Calu3 (cell line): ENCODE measurements at regions not wholly inside any gene's neighbourhood (a gene's known extent, or its start where the extent isn't known, plus 50 kb on each side); places are given as distances from the start of the nearest gene placed in this dataset.

Experiments
- BruUV-seq: library from RNA; stranded (reverse); fragments of 400-500 nt; replicated peaks from 2 replicates; lab custom pipeline; 2021; lab: Mats Ljungman, UMichigan
- CTCF ChIA-PET: fragments of 300-600 bp; sonication (Branson Sonifier 250); formaldehyde crosslinking; loops from one replicate; lab custom pipeline; 2022; ENCODE audit warnings: antibody characterized with exemption; lab: Charles Lee
- DNase-seq: peaks from one replicate; pipeline ENCODE4 v3.0.0; 2022
- H3K27ac Mint-ChIP-seq: one replicate; pipeline ENCODE4 v1.8.0; 2022; ENCODE audit warnings: mixed read lengths; ENCODE audit not compliant: unreplicated experiment
- H3K27me3 Mint-ChIP-seq: one replicate; pipeline ENCODE4 v1.8.0; 2022; ENCODE audit warnings: mixed read lengths; ENCODE audit not compliant: unreplicated experiment
- H3K36me3 Mint-ChIP-seq: one replicate; pipeline ENCODE4 v1.8.0; 2022; ENCODE audit warnings: mild to moderate bottlenecking, moderate library complexity, mixed read lengths; ENCODE audit not compliant: insufficient read depth, unreplicated experiment
- H3K4me1 Mint-ChIP-seq: one replicate; pipeline ENCODE4 v1.8.0; 2022; ENCODE audit warnings: mild to moderate bottlenecking, low read depth, mixed read lengths; ENCODE audit not compliant: unreplicated experiment
- H3K4me3 Mint-ChIP-seq: one replicate; pipeline ENCODE4 v1.8.0; 2022; ENCODE audit warnings: mild to moderate bottlenecking, low read depth, moderate library complexity, mixed read lengths; ENCODE audit not compliant: unreplicated experiment
- H3K9me3 Mint-ChIP-seq: one replicate; pipeline ENCODE4 v1.8.0; 2022; ENCODE audit warnings: low read depth, mixed read lengths; ENCODE audit not compliant: unreplicated experiment
- CTCF ChIP-seq: fragments of 200-600 bp; IDR thresholded peaks from one replicate; pipeline ENCODE4 v1.8.0; 2022; ENCODE audit warnings: antibody characterized with exemption; ENCODE audit not compliant: unreplicated experiment
- intact Hi-C: fragments of 100-400 bp; cut with micrococcal nuclease; formaldehyde crosslinking; loops from one replicate; pipeline ENCODE4 v1.10.0; 2022; ENCODE audit not compliant: unreplicated experiment

- H3K27ac Mint-ChIP-seq = no peak overlapping the region
- CTCF ChIA-PET = no interaction called here
- no peaks in the 10 kb centered on the region for H3K27me3 Mint-ChIP-seq
- no peaks in the 10 kb centered on the region for H3K36me3 Mint-ChIP-seq
- no peak for TF ChIP-seq CTCF
- intact Hi-C loops = no loop called here
- BruUV-seq = no TSS peak
- DNase-seq = no peak
- no peaks in the 10 kb centered on the region for H3K9me3 Mint-ChIP-seq
- no peaks in the 10 kb centered on the region for H3K4me1 Mint-ChIP-seq
- no peak overlapping the region for H3K4me3 Mint-ChIP-seq
Observed at GRCh38 chr20:12599494-12599893, 409.3 kb upstream of the SPTLC3 start.

- DNase-seq = no peak
- H3K9me3 Mint-ChIP-seq = no peaks in the 10 kb centered on the region
- H3K36me3 Mint-ChIP-seq = no peaks in the 10 kb centered on the region
- H3K4me1 Mint-ChIP-seq = peaks cover 7% of the 10 kb centered on the region
- TF ChIP-seq CTCF = no peak
- no peak overlapping the region for H3K4me3 Mint-ChIP-seq
- intact Hi-C loops = no loop called here
- no peak overlapping the region for H3K27ac Mint-ChIP-seq
- BruUV-seq = no TSS peak
- no peaks in the 10 kb centered on the region for H3K27me3 Mint-ChIP-seq
- CTCF ChIA-PET = no interaction called here
Observed at GRCh38 chr20:12605751-12606150, 403.0 kb upstream of the SPTLC3 start.

GRCh38 chr20:12610871-12611270 is 397.9 kb upstream of the SPTLC3 start:
- TF ChIP-seq CTCF = no peak
- Mint-ChIP-seq H3K9me3 (peaks cover 2% of the 10 kb centered on the region), H3K27me3 (no peaks in the 10 kb centered on the region), H3K4me1 (peaks cover 2% of the 10 kb centered on the region), H3K4me3 (no peak overlapping the region), H3K27ac (no peak overlapping the region), H3K36me3 (no peaks in the 10 kb centered on the region)
- no TSS peak for BruUV-seq
- intact Hi-C loops = no loop called here
- DNase-seq = no peak
- CTCF ChIA-PET = no interaction called here

- no peak overlapping the region for H3K4me3 Mint-ChIP-seq
- intact Hi-C loops = no loop called here
- DNase-seq = no peak
- CTCF ChIA-PET = no interaction called here
- H3K27ac Mint-ChIP-seq = no peak overlapping the region
- no peaks in the 10 kb centered on the region for H3K4me1 Mint-ChIP-seq
- TF ChIP-seq CTCF = no peak
- no TSS peak for BruUV-seq
- peaks cover 2% of the 10 kb centered on the region for H3K9me3 Mint-ChIP-seq
- no peaks in the 10 kb centered on the region for H3K27me3 Mint-ChIP-seq
- no peaks in the 10 kb centered on the region for H3K36me3 Mint-ChIP-seq
Observed at GRCh38 chr20:12614764-12615163, 394.0 kb upstream of the SPTLC3 start.

GRCh38 chr20:12617076-12617475 is 391.7 kb upstream of the SPTLC3 start:
- no peak overlapping the region for H3K4me3 Mint-ChIP-seq
- no peaks in the 10 kb centered on the region for H3K27me3 Mint-ChIP-seq
- peaks cover 2% of the 10 kb centered on the region for H3K9me3 Mint-ChIP-seq
- no peak for DNase-seq
- BruUV-seq = no TSS peak
- H3K4me1 Mint-ChIP-seq = no peaks in the 10 kb centered on the region
- no peak overlapping the region for H3K27ac Mint-ChIP-seq
- H3K36me3 Mint-ChIP-seq = no peaks in the 10 kb centered on the region
- intact Hi-C loops = no loop called here
- no peak for TF ChIP-seq CTCF
- CTCF ChIA-PET = no interaction called here
